ENCODE measurements at regions not wholly inside any gene's neighbourhood (a gene's known extent, or its start where the extent isn't known, plus 50 kb on each side); places are given as distances from the start of the nearest gene placed in this dataset.

GRCh38 chr2:186032102-186032738 is 293.6 kb downstream of the FSIP2 start:
- TF ChIP-seq POLR2A (IDR thresholded peaks at IDR 0.05; ENCODE audit: low read length) = no peak
- no peak for TF ChIP-seq GATA1 (IDR thresholded peaks at IDR 0.05; ENCODE audit: low read depth, low read length)
